PFSK-1 (cell line): ENCODE measurements at regions not wholly inside any gene's neighbourhood (a gene's known extent, or its start where the extent isn't known, plus 50 kb on each side); places are given as distances from the start of the nearest gene placed in this dataset.

Source experiments
- POLR2AphosphoS5 ChIP-seq: IDR thresholded peaks from 2 replicates; pipeline ENCODE4 v1.6.1; 2012; ENCODE audit warnings: low read depth, mild to moderate bottlenecking, control low read depth, low read length, moderate library complexity
- REST ChIP-seq, 2 experiments: IDR thresholded peaks; 2 replicates each; pipeline versions ENCODE4 v1.6.1 to v1.8.0; 2011 to 2012; ENCODE audit warnings: low read depth in 2 of 2, low read length in 2 of 2, control low read depth in 1 of 2, inconsistent platforms in 1 of 2, mild to moderate bottlenecking in 1 of 2, moderate library complexity in 1 of 2; ENCODE audit not compliant: insufficient read depth in 1 of 2
- SIN3A ChIP-seq: IDR thresholded peaks from 2 replicates; pipeline ENCODE4 v1.6.1; 2012; ENCODE audit warnings: mild to moderate bottlenecking, low read length, moderate library complexity, borderline replicate concordance; ENCODE audit not compliant: insufficient read depth
- TAF1 ChIP-seq: IDR thresholded peaks from 2 replicates; pipeline ENCODE4 v1.6.1; 2012; ENCODE audit warnings: low read length, control low read depth, borderline replicate concordance; ENCODE audit not compliant: insufficient read depth

GRCh38 chr3:30544812-30545211 is 61.6 kb upstream of the TGFBR2 start:
- TF ChIP-seq REST (IDR thresholded peaks at IDR 0.05; ENCODE audit: insufficient read depth in 1 of 2, low read depth in 2 of 2, low read length in 2 of 2) (peak in 1 of 2 experiments; percentile 44; a peak in 1 of 4 replicates), POLR2AphosphoS5 (no peak), TAF1 (no peak), SIN3A (no peak)
